ENCODE measurements at regions not wholly inside any gene's neighbourhood (a gene's known extent, or its start where the extent isn't known, plus 50 kb on each side); places are given as distances from the start of the nearest gene placed in this dataset.

- DNase-seq, result no peak
- TF ChIP-seq GATA1 (IDR thresholded peaks at IDR 0.05; ENCODE audit: low read depth, low read length) (no peak), POLR2A (IDR thresholded peaks at IDR 0.05; ENCODE audit: low read length) (no peak)
These were observed 54.7 kb upstream of the DSCAM start for GRCh38 chr21:40901691-40902090.

GRCh38 chr21:40902299-40902698, 55.3 kb upstream of the DSCAM start:
- no peak for TF ChIP-seq POLR2A (IDR thresholded peaks at IDR 0.05; ENCODE audit: low read length)
- TF ChIP-seq GATA1 (IDR thresholded peaks at IDR 0.05; ENCODE audit: low read depth, low read length), result no peak
- no peak for DNase-seq

- no peak for TF ChIP-seq GATA1 (IDR thresholded peaks at IDR 0.05; ENCODE audit: low read depth, low read length)
- no peak for TF ChIP-seq POLR2A (IDR thresholded peaks at IDR 0.05; ENCODE audit: low read length)
- no peak for DNase-seq
These were observed 56.0 kb upstream of the DSCAM start for GRCh38 chr21:40902993-40903392.

- no peak for TF ChIP-seq GATA1 (IDR thresholded peaks at IDR 0.05; ENCODE audit: low read depth, low read length)
- TF ChIP-seq POLR2A (IDR thresholded peaks at IDR 0.05; ENCODE audit: low read length), result no peak
- DNase-seq, result no peak
These were observed 58.3 kb upstream of the DSCAM start for GRCh38 chr21:40905251-40905650.

- DNase-seq, result no peak
- TF ChIP-seq POLR2A (IDR thresholded peaks at IDR 0.05; ENCODE audit: low read length) (no peak), GATA1 (IDR thresholded peaks at IDR 0.05; ENCODE audit: low read depth, low read length) (no peak)
These were observed 65.4 kb upstream of the DSCAM start for GRCh38 chr21:40912375-40912774.

GRCh38 chr21:40915114-40915513, 68.2 kb upstream of the DSCAM start:
- TF ChIP-seq GATA1 (IDR thresholded peaks at IDR 0.05; ENCODE audit: low read depth, low read length) (no peak), POLR2A (IDR thresholded peaks at IDR 0.05; ENCODE audit: low read length) (no peak)
- no peak for DNase-seq

GRCh38 chr21:40923407-40923806, 76.4 kb upstream of the DSCAM start:
- no peak for DNase-seq
- no peak for TF ChIP-seq POLR2A (IDR thresholded peaks at IDR 0.05; ENCODE audit: low read length)
- TF ChIP-seq GATA1 (IDR thresholded peaks at IDR 0.05; ENCODE audit: low read depth, low read length), result no peak

GRCh38 chr21:40923901-40924300, 76.9 kb upstream of the DSCAM start:
- DNase-seq, result no peak
- TF ChIP-seq GATA1 (IDR thresholded peaks at IDR 0.05; ENCODE audit: low read depth, low read length) (no peak), POLR2A (IDR thresholded peaks at IDR 0.05; ENCODE audit: low read length) (no peak)

GRCh38 chr21:40924641-40925040, 77.7 kb upstream of the DSCAM start:
- DNase-seq, result no peak
- TF ChIP-seq POLR2A (IDR thresholded peaks at IDR 0.05; ENCODE audit: low read length), result no peak
- TF ChIP-seq GATA1 (IDR thresholded peaks at IDR 0.05; ENCODE audit: low read depth, low read length), result no peak

- DNase-seq, result no peak
- no peak for TF ChIP-seq GATA1 (IDR thresholded peaks at IDR 0.05; ENCODE audit: low read depth, low read length)
- no peak for TF ChIP-seq POLR2A (IDR thresholded peaks at IDR 0.05; ENCODE audit: low read length)
These were observed 79.3 kb upstream of the DSCAM start for GRCh38 chr21:40926238-40926637.

GRCh38 chr21:40929833-40930232, 82.9 kb upstream of the DSCAM start:
- DNase-seq, result no peak
- TF ChIP-seq GATA1 (IDR thresholded peaks at IDR 0.05; ENCODE audit: low read depth, low read length), result no peak

- no peak for DNase-seq
- no peak for TF ChIP-seq GATA1 (IDR thresholded peaks at IDR 0.05; ENCODE audit: low read depth, low read length)
- TF ChIP-seq POLR2A (IDR thresholded peaks at IDR 0.05; ENCODE audit: low read length), result no peak
These were observed 84.2 kb upstream of the DSCAM start for GRCh38 chr21:40931197-40931596.

GRCh38 chr21:40936178-40936577, 89.2 kb upstream of the DSCAM start:
- DNase-seq, result no peak

GRCh38 chr21:40936771-40937261, 89.9 kb upstream of the DSCAM start:
- TF ChIP-seq POLR2A (IDR thresholded peaks at IDR 0.05; ENCODE audit: low read length) (no peak), GATA1 (IDR thresholded peaks at IDR 0.05; ENCODE audit: low read depth, low read length) (no peak)
- no peak for DNase-seq

More at GRCh38 chr21:40936178-40936577, 89.2 kb upstream of the DSCAM start:
- TF ChIP-seq GATA1 (IDR thresholded peaks at IDR 0.05; ENCODE audit: low read depth, low read length), result no peak
- TF ChIP-seq POLR2A (IDR thresholded peaks at IDR 0.05; ENCODE audit: low read length), result no peak

- TF ChIP-seq GATA1 (IDR thresholded peaks at IDR 0.05; ENCODE audit: low read depth, low read length) (no peak), POLR2A (IDR thresholded peaks at IDR 0.05; ENCODE audit: low read length) (no peak)
- DNase-seq, result no peak
These were observed 91.1 kb upstream of the DSCAM start for GRCh38 chr21:40938078-40938477.

GRCh38 chr21:40938611-40939010, 91.7 kb upstream of the DSCAM start:
- no peak for TF ChIP-seq GATA1 (IDR thresholded peaks at IDR 0.05; ENCODE audit: low read depth, low read length)
- no peak for TF ChIP-seq POLR2A (IDR thresholded peaks at IDR 0.05; ENCODE audit: low read length)
- no peak for DNase-seq

All from erythroblast (primary cell).